ENCODE measurements at regions not wholly inside any gene's neighbourhood (a gene's known extent, or its start where the extent isn't known, plus 50 kb on each side); places are given as distances from the start of the nearest gene placed in this dataset.

DNA sequence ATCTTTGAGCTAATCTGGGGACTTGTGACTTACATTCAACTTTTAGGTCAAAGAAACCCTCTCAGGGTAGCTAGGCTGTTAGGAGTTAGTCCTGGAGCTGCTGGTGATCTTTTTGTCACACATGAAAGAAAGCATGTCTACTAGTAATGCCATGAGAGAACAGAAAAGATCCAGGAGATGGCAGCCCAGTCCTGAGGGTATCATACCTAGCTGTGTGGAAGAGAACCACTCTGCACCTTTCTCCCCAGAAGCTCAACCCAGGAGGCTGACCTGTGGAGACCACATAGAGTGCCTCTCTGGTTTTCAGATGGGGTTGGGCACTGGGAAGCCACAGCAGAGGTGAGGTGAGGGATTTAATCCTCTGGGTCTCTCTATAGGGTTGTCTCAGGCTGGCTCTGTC is 460.2 kb upstream of the UBE2E3 start:
- H3K27ac ChIP-seq = no peak overlapping the region
- TF ChIP-seq ZFX (IDR thresholded peaks at IDR 0.05) = no peak
- TF ChIP-seq, protein P1, sequence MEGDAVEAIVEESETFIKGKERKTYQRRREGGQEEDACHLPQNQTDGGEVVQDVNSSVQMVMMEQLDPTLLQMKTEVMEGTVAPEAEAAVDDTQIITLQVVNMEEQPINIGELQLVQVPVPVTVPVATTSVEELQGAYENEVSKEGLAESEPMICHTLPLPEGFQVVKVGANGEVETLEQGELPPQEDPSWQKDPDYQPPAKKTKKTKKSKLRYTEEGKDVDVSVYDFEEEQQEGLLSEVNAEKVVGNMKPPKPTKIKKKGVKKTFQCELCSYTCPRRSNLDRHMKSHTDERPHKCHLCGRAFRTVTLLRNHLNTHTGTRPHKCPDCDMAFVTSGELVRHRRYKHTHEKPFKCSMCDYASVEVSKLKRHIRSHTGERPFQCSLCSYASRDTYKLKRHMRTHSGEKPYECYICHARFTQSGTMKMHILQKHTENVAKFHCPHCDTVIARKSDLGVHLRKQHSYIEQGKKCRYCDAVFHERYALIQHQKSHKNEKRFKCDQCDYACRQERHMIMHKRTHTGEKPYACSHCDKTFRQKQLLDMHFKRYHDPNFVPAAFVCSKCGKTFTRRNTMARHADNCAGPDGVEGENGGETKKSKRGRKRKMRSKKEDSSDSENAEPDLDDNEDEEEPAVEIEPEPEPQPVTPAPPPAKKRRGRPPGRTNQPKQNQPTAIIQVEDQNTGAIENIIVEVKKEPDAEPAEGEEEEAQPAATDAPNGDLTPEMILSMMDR (conservative IDR thresholded peaks at IDR 0.05) = no peak

DNA sequence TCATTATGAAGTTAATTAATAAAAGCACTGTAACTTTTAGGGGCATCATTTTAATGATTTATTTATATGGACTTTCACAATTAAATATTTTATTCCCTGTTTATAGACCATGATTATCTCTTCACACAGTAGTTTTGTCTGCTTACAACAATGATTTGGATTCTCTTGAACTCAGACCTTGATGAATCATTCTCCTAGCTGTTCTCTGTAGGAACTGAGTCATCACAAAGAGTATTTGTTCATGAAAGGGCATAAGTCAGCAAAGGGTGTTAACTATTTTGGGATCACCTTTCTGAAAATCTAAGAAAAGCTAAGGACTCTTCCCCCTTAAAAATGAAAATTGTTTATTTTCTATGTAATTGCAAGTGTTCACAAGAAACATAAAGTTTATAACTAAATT is 461.1 kb upstream of the UBE2E3 start:
- TF ChIP-seq, protein P1 (conservative IDR thresholded peaks at IDR 0.05) = no peak
- TF ChIP-seq ZFX (IDR thresholded peaks at IDR 0.05) = no peak
- H3K27ac ChIP-seq = no peak overlapping the region

DNA sequence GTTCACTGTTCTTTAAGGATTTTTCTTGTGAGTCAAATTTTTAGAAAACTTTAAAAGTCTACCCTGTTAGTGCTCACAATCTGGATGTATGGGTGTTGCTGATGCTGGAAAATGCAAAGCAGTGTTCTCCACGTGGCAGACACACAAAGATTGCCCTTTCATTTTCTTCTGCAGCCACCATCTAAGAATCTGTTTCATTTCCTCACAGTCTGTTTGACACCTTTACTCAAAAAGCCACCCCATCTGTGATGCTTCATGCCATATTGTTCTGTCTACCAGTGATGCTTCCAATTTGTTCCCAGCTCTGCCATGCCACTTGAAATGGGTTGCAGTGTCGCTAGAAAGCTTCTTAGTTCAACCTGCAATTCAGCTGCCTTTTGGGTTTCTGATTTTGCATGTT is 464.2 kb upstream of the UBE2E3 start:
- TF ChIP-seq, protein P1 (conservative IDR thresholded peaks at IDR 0.05) = no peak
- no peak for TF ChIP-seq ZFX (IDR thresholded peaks at IDR 0.05)
- H3K27ac ChIP-seq = no peak overlapping the region

DNA sequence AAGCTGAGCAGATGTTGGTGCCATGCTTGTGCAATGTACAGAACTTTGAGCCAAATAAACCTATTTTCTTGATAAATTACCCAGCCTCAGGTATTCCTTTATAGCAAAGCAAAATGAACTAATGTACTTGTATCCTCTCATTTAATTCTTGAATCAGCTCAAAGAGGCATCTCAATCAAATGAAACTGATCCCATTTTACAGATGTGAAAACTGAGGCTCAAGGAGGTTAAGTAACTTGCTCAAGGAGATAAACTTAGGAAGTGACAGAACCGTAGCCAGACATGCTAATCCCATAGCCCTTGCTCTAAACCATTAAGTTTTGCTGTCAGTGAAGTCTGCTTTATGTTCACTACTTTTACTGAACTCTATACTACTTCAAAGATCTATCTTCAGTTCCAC is 467.0 kb upstream of the UBE2E3 start:
- no peak for TF ChIP-seq ZFX (IDR thresholded peaks at IDR 0.05)
- TF ChIP-seq, protein P1 (conservative IDR thresholded peaks at IDR 0.05) = no peak
- H3K27ac ChIP-seq = no peak overlapping the region

DNA sequence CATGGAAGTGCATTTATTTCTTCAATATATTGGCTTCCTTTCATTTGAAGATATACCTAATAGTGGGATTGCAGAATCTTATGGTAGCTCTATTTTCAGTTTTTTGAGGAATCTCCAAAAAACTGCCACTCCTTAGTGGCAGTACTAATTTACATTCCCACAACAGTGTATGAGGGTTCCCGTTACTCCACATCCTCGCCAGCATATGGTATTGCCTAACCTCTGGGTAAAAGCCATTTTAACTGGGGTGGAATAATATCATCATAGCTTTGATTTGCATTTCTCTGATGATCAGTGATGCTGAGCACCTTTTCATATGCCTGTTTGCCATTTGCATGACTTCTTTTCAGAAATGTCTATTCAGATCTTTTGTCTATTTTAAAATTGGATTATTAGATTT is 471.9 kb upstream of the UBE2E3 start:
- TF ChIP-seq, protein P1 (conservative IDR thresholded peaks at IDR 0.05) = no peak
- TF ChIP-seq ZFX (IDR thresholded peaks at IDR 0.05) = no peak
- no peak overlapping the region for H3K27ac ChIP-seq

DNA sequence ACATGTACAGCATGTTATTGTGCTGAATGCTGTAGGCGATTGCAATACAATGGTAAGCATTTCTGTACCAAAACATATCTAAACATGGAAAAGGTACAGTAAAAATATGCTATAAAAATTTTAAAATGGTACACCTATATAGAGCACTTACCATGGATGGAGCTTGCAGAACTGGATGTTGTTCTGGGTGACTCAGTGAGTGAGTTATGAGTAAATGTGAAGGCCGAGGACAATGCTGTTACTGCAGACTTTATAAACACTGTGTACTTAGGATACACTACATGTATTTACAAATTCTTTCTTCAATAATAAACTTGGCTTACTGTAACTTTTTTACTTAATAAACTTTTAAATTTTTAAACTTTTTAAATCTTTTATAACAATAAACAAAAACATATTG is 473.4 kb upstream of the UBE2E3 start:
- H3K27ac ChIP-seq = no peak overlapping the region
- TF ChIP-seq ZFX (IDR thresholded peaks at IDR 0.05) = no peak
- TF ChIP-seq, protein P1 (conservative IDR thresholded peaks at IDR 0.05) = no peak

DNA sequence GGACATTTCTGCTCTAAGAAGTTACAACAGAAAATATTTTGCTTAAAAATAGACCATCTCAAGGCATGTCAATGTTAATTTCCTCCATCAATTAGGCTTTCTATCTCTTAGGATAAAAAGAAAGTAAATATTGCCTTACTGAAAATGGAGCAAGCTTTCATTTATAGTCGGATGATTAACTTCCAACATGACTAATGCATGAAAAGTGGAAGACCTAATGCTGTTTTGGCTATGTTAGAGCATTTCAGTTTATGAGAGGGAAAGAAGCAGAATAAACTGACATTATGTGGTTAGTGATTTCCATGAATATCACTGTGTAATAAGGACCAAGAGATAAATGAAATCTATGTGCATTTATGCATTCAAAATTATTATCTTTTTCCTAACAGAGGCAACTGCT is 475.2 kb upstream of the UBE2E3 start:
- no peak for TF ChIP-seq ZFX (IDR thresholded peaks at IDR 0.05)
- TF ChIP-seq, protein P1 (conservative IDR thresholded peaks at IDR 0.05) = no peak
- no peak overlapping the region for H3K27ac ChIP-seq

Measured in C4-2B (cell line).